ENCODE measurements at regions not wholly inside any gene's neighbourhood (a gene's known extent, or its start where the extent isn't known, plus 50 kb on each side); places are given as distances from the start of the nearest gene placed in this dataset.
A peak's percentile ranks its signal among the peaks of the same experiment; 100 is the strongest.

DNA sequence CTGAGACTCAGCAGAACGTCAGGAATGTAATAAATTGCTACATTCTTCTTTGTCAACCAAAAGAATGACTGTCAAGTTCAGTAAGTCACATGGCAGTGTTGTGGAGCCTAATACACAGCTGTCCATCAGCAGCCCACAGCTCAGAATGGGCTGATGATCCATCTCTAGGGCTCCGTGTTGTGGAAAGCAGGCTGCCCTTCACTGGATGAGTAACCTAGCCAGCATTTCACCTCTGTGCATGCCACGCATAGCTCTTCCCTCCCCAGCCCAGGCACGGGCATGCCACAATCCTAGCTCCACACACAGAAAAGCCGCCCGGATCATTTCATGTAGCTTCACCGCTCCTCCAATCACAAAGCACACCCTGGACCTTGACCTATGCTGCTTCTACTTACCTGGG lies 878.0 kb upstream of the TMEM132C start:
- Mint-ChIP-seq H3K27ac (ENCODE audit: low read depth, unreplicated experiment) (no peak overlapping the region), H3K9me3 (ENCODE audit: unreplicated experiment) (no peaks in the 10 kb centered on the region), H3K4me3 (ENCODE audit: unreplicated experiment) (no peak overlapping the region), H3K27me3 (ENCODE audit: insufficient read depth, unreplicated experiment) (no peaks in the 10 kb centered on the region), H3K36me3 (ENCODE audit: insufficient read depth, unreplicated experiment) (no peaks in the 10 kb centered on the region), H3K4me1 (ENCODE audit: insufficient read depth, unreplicated experiment) (peaks cover 11% of the 10 kb centered on the region)
- CTCF ChIA-PET: interaction anchor here (0.5 to 2.0 kb wide), 2 partner anchors 8 to 97 kb away, joined by 4 to 7 read pairs; no protein-coding TSS in a partner anchor
- TF ChIP-seq, protein P1, sequence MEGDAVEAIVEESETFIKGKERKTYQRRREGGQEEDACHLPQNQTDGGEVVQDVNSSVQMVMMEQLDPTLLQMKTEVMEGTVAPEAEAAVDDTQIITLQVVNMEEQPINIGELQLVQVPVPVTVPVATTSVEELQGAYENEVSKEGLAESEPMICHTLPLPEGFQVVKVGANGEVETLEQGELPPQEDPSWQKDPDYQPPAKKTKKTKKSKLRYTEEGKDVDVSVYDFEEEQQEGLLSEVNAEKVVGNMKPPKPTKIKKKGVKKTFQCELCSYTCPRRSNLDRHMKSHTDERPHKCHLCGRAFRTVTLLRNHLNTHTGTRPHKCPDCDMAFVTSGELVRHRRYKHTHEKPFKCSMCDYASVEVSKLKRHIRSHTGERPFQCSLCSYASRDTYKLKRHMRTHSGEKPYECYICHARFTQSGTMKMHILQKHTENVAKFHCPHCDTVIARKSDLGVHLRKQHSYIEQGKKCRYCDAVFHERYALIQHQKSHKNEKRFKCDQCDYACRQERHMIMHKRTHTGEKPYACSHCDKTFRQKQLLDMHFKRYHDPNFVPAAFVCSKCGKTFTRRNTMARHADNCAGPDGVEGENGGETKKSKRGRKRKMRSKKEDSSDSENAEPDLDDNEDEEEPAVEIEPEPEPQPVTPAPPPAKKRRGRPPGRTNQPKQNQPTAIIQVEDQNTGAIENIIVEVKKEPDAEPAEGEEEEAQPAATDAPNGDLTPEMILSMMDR (IDR thresholded peaks at IDR 0.05; ENCODE audit: unreplicated experiment): no peak
- DNase-seq (ENCODE audit: unreplicated experiment): no peak
- POLR2A ChIA-PET: no interaction called here
- no TSS peak for BruUV-seq (replicated peaks)
- intact Hi-C loops (cut with micrococcal nuclease): loop anchor here (10.0 kb wide), 1 partner anchor 364 kb away; no protein-coding TSS in a partner anchor

DNA sequence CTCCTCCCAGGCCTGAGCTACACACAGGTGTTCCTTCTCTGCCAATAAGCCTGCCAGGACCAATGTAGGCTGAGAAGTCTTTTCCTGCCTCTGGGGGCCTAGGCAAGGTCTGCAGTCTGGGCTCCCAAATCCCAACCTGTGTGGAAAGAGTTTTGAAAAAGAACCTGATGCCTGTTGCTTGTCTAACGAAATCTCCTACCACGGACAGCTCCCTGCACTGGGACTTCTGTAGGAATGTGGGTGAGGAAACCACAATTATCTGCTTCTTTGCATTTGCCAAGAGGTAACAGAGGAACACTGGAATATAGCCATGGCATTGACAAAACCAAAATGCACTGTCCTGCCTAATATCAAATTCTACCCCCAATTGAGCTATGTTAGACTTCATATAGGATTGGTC lies 877.0 kb upstream of the TMEM132C start:
- CTCF ChIA-PET: interaction anchor here (0.7 to 2.0 kb wide), 2 partner anchors 8 to 68 kb away, joined by 4 to 7 read pairs; no protein-coding TSS in a partner anchor
- H3K27ac Mint-ChIP-seq (ENCODE audit: low read depth, unreplicated experiment): no peak overlapping the region
- intact Hi-C loops (cut with micrococcal nuclease): loop anchor here (10.0 kb wide), 1 partner anchor 365 kb away; no protein-coding TSS in a partner anchor

DNA sequence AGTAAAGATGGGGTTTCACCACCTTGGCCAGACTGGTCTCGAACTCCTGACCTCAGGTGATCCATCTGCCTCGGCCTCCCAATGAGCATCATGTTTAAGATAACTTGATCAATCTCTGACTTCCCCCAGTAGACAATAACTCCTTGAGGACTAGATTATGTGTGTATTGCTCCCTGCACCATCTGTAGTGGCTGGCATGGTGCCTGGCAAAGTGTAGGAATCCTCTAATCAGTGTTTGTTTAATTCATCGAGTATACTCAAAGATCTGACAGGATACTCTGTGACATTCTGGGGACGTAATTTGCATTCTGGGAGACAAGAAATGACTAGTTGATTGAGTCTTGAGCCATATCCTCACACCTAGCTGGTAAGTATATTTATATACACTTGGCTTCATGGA lies 873.5 kb upstream of the TMEM132C start:
- CTCF ChIA-PET: interaction anchor here (0.8 kb wide), 1 partner anchor 12 kb away, joined by 5 read pairs; no protein-coding TSS in a partner anchor
- no peak for DNase-seq (ENCODE audit: unreplicated experiment)
- intact Hi-C loops (cut with micrococcal nuclease): no loop called here
- Mint-ChIP-seq H3K36me3 (ENCODE audit: insufficient read depth, unreplicated experiment) (no peaks in the 10 kb centered on the region), H3K27me3 (ENCODE audit: insufficient read depth, unreplicated experiment) (no peaks in the 10 kb centered on the region), H3K4me1 (ENCODE audit: insufficient read depth, unreplicated experiment) (peaks cover 19% of the 10 kb centered on the region), H3K27ac (ENCODE audit: low read depth, unreplicated experiment) (no peak overlapping the region), H3K4me3 (ENCODE audit: unreplicated experiment) (no peak overlapping the region), H3K9me3 (ENCODE audit: unreplicated experiment) (no peaks in the 10 kb centered on the region)
- TF ChIP-seq, protein P1 (IDR thresholded peaks at IDR 0.05; ENCODE audit: unreplicated experiment): no peak
- BruUV-seq (replicated peaks): no TSS peak
- POLR2A ChIA-PET: no interaction called here

More for the DNA sequence above, 877.0 kb upstream of the TMEM132C start:
- H3K36me3 Mint-ChIP-seq (ENCODE audit: insufficient read depth, unreplicated experiment): no peaks in the 10 kb centered on the region
- H3K27me3 Mint-ChIP-seq (ENCODE audit: insufficient read depth, unreplicated experiment): no peaks in the 10 kb centered on the region
- no peak overlapping the region for H3K4me3 Mint-ChIP-seq (ENCODE audit: unreplicated experiment)
- DNase-seq (ENCODE audit: unreplicated experiment): peak; percentile 86
- no peaks in the 10 kb centered on the region for H3K9me3 Mint-ChIP-seq (ENCODE audit: unreplicated experiment)
- no TSS peak for BruUV-seq (replicated peaks)
- H3K4me1 Mint-ChIP-seq (ENCODE audit: insufficient read depth, unreplicated experiment): peaks cover 12% of the 10 kb centered on the region
- TF ChIP-seq, protein P1 (IDR thresholded peaks at IDR 0.05; ENCODE audit: unreplicated experiment): no peak
- POLR2A ChIA-PET: no interaction called here

DNA sequence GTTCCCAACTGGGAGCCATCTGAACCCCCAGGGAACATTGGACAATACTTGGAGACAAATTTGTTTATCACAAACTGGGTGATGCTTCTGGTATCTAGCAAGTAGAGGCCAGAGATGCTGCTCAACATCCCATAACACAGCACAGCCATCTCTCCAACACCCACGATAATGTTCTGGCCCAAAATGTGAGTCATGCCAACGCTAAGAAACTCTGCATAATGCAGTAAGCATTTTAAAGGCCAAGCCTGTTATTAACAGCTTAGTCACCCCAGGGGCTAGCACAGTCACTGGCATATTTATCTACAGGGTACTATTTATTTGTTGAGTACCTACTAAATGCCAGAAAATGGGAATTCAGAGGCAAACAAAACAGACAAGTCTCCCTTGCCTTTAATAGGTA lies 873.1 kb upstream of the TMEM132C start:
- H3K9me3 Mint-ChIP-seq (ENCODE audit: unreplicated experiment): no peaks in the 10 kb centered on the region
- no peak overlapping the region for H3K27ac Mint-ChIP-seq (ENCODE audit: low read depth, unreplicated experiment)
- no peak overlapping the region for H3K4me3 Mint-ChIP-seq (ENCODE audit: unreplicated experiment)
- intact Hi-C loops (cut with micrococcal nuclease): no loop called here
- ChIA-PET CTCF (interaction anchor here (0.7 to 0.8 kb wide), 2 partner anchors 8 to 12 kb away, joined by 4 to 5 read pairs; no protein-coding TSS in a partner anchor), POLR2A (no interaction called here)
- H3K4me1 Mint-ChIP-seq (ENCODE audit: insufficient read depth, unreplicated experiment): peaks cover 18% of the 10 kb centered on the region
- no peaks in the 10 kb centered on the region for H3K27me3 Mint-ChIP-seq (ENCODE audit: insufficient read depth, unreplicated experiment)
- peak; percentile 61 for DNase-seq (ENCODE audit: unreplicated experiment)
- H3K36me3 Mint-ChIP-seq (ENCODE audit: insufficient read depth, unreplicated experiment): no peaks in the 10 kb centered on the region
- BruUV-seq (replicated peaks): no TSS peak
- TF ChIP-seq, protein P1 (IDR thresholded peaks at IDR 0.05; ENCODE audit: unreplicated experiment): no peak
